SH-SY5Y (cell line): ENCODE measurements at regions not wholly inside any gene's neighbourhood (a gene's known extent, or its start where the extent isn't known, plus 50 kb on each side); places are given as distances from the start of the nearest gene placed in this dataset.

ENCODE experiments used
- GATA2 ChIP-seq: IDR thresholded peaks from 2 replicates; pipeline ENCODE4 v1.6.1; 2011; ENCODE audit warnings: mild to moderate bottlenecking, low read depth, low read length
- GATA3 ChIP-seq: IDR thresholded peaks from 2 replicates; pipeline ENCODE4 v1.6.1; 2011; ENCODE audit warnings: low read depth, mild to moderate bottlenecking, low read length, moderate library complexity

DNA sequence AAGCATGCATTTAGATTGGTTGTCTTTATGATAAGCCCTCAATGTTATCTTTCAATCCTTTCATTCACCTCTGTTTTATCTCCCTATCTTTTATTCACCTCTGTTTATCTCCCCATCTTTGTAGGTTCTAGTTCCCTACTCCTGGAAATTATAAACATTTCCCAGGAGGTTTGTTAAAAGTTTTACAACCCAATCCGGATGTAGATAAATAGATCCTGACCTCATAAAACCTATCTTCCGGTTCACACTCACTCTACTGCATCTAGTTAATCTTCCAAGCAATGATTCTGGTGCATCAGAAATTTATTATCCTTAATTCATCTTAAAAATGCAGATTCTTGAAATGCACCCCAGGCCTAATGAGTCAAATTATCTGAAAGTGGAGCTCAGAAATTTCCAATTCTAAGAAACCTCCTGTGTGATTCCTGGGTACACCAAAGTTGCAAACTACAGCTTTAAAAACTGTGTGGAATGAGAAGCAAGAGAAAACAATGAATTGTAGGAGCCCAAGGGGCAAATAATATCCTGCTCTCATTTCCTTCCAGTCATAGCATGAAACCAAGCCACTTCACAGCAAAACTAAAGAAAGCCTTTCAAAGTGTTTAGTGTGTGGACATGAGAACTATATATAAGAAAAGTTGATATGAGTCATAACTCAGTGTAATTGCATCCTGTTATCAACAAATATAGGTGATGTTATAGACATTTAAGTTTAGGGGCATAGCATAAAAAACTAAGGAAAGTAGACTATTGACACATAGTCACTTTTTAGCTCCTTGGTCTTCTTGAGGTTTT lies 51.1 kb upstream of the UGT8 start:
- no peak for TF ChIP-seq GATA3
- TF ChIP-seq GATA2 = no peak
